NCI-H1694 treated with DMSO at 0.1 percent for 48 hours (cell line): ENCODE measurements at regions not wholly inside any gene's neighbourhood (a gene's known extent, or its start where the extent isn't known, plus 50 kb on each side); places are given as distances from the start of the nearest gene placed in this dataset.

Experiments
- DNase-seq: peaks from one replicate; lab custom pipeline; 2025; lab: John Stamatoyannopoulos, UW

DNA sequence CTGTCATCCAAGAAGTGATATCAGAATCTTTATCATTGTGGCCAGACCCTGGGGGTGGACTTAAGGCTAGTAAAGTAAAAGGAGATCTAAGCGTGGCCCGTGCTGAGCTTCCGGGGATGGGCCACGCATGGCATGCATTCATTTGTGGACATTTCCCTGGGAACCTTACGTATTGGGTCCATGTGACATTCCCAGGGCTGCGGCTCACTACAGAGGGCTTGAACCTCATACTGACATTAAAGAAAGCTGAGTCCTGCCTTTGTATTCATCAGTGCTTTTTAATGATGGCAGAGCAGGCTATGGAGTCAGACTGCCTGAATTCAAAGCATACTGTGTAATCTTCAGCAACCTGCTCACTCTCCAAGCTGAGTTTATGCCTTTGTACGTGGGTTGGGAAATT is 152.2 kb upstream of the AFDN start:
- no peak for DNase-seq

DNA sequence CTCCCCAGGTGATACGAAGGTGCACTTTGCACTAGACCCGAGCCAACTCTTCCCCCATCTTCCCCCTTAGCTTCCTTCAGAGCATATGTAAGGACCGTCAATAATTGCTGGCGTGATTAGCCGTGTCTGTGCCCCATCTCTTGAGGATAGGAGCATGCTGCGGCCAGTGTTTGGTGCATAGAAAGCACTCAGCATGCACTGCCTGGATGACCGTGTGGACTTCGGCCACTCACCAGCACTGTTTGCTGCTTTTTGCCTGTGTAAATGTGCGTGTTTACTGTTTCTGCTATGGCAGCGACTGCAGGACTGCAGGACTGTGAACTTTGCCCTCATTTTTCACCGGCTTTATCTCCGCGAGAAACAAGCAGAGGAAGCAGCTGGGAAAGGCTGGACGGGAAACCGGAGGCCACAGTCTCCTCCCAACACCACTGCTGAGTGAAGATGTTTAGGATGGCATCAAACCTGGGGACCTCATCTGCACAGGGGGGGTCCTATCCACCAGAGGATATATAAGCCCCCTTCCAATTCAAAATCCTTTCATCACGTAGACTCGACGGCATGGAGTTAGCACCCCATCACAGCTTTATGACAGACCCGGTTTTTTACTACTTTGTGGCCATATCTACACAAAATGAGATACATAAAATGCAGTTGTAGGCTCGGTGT is 150.6 kb upstream of the AFDN start:
- no peak for DNase-seq

DNA sequence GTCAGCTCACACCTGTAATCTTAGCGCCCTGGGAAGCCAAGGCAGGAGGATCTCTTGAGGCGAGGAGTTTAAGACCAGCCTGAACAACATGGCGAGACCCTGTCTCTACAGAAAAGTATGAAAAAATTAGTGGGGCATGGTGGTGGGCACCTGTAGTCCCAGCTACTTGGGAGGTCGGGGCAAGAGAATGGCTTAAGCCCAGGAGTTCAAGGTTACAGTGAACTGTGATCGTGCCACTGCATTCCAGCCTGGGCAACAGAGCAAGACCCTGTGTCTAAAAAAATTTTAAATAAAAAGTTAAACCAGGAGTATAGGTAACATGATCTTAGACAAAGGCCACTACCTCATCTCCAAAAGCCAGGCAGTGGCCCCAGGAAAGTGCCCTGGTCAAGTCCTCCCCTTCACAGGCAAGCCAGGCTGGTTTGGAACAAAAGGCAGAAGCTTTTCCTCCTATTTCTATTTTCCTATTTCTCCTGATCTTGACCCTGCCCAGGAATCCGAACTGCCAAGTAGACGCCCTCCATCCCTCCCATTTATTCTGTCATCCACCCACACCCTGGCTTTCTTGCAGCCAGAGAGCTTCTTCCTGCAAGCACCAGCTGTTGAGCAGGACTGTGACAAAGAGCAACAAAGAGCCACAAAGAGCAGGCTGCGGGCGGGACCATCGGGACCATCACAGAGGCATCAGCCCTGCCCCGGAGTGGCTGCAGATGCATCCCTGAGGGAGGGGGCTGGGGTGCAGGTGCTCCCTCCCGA is 149.9 kb upstream of the AFDN start:
- peak; percentile 30 for DNase-seq

DNA sequence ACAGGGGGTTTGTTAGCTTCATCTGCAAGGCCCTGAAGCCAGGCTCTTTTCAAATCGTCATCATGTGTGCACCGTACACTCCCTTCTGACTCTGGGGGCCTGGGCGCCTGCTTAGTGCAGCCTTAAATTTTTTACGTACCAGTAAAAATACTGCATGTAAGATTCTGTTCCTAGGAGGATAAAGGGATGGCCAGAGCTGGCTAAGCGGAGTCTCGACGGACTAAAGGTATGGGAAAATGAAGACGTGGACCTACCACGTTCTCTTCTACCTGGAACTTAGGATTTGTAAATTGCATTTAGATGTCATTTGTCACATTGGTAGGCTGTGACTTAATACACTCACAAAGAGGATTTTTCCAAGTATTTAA is 149.3 kb upstream of the AFDN start:
- no peak for DNase-seq

DNA sequence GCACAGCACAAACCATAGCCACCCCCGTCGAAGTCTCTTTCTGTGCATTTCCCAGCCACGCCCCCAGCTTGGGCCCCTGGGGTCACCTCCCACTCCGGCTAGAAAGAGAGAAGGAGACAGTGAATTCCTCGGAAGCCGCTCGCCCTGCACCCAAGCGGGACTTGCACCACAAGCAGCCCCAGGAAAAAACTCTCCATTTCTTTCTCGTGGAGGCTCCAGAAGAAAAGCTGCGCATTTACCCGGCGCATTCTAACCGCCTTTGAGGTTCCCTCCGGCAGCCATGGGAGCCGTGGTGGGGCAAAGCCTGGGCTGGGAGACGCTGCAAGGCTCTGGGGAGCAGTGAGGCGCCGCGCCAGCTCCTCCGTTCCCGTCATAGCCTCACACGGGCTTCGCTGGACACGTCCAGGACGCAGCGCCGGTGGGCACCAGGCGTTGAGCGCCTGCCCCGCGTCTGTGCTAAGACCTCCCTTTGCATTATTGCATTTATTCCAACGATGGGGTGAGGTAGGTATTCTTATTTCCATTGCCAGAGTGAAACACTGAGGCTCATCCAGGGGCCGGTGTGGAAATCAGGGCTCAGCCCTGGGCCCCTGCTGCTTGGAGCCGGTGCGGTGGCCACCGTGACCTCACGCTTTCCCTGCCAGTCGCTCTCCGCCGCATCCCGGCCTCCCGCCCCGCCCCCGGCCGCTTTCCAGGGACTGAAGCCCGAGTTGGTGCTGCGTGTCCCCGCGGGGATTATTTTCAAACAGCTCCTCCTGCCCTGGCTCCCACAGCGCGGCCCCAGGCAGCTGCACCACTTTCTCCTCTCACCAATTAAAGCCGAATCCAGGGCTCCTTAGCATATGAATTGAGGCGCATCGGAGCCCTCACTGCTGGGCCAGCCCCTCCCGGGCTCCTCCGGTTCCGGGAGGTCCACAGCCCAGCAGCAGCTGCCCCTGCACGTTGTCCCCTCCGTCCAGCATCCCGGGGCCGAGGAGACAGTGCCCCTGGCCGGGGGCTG is 148.3 kb upstream of the AFDN start:
- peak; percentile 30 for DNase-seq

DNA sequence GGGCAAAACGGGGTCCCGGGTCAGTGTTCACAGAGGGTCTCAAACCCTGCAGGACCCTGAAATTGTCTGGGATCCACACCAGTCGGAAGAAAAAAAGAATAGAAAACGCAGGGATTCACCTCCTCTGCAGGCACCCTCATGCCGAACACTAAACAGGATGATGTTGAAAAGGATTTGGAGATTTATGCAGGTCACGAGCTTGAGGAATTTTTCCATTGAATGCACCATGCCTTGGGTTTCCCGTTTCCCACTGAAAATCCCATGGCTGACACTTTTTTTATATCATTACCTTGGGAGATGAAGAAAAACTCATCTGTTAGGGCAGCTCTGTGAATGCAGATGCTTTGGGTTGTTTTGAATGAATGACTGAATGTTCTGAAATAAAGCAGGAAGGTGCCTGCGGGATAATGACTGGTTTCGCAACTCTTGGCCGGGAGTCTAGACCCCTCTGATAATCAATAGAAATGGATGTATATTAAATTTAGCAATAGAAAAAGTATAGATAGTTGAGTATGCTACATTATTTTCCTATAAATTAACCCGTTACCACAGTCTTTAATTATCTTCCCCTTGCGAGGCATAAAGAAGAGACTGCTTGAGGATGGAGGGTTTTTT is 147.5 kb upstream of the AFDN start:
- DNase-seq = no peak

DNA sequence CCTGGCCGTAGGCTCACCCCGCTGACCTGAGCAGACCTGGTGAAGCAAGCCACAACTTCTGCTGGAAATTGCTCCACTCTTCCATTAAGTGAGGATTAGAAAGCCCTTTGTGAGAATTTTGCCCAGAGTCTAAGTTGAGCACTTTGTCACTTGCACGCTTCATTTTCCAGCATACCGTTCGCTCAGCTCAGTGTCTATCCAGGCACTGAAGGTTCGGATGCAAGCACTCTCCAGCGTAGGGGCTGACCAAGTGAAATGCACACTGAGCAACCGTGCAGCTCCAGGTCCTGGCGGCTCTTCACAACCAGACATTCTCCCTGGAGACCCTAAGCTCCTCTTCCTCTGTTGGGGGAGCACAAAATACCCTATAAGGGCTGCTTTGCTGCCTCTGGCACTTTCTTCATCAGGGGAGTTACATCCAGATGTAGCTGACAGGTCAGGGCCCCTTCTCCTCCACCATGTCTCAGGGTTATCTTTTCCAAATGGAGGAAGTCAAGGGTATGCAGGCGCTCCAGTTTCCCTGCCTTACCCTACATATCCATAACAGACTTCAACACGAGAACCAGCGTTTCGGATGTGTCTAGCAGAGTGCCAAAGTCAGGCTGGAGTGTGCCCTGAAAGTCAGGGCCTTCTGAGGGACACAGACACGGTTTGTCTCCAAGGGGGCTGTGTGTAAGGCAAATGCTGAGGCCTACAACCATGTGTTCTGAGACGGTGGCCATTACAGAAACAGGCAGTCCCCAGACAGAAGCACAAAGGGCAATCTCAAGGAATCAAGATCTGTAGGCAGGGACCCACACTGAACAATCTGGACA is 146.7 kb upstream of the AFDN start:
- no peak for DNase-seq

DNA sequence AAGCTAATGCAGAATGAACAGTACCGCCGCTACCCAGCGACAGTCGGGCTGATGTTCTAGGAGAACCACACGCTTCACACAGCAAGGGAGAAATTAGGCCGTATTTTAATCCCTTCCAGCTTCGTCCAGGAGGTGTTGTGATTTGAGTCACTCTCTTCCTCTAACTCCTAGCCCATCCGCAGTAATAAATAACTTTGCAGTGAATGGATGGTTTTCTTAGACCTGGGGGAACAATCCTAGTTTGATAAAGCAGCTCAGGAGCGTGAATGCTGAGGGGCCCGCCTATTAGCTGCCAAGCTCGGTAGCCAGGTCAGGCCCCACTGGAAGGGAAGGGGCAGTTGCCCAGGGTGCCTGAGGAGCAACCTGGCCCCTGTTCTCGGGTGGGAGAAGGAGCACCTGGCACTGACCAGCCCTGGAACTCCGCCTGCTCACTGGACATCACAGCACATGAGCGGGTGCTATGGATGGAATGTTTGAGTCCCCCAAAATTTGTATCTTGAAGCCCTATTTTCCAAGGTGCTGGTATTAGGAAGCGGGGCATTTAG is 146.0 kb upstream of the AFDN start:
- no peak for DNase-seq

DNA sequence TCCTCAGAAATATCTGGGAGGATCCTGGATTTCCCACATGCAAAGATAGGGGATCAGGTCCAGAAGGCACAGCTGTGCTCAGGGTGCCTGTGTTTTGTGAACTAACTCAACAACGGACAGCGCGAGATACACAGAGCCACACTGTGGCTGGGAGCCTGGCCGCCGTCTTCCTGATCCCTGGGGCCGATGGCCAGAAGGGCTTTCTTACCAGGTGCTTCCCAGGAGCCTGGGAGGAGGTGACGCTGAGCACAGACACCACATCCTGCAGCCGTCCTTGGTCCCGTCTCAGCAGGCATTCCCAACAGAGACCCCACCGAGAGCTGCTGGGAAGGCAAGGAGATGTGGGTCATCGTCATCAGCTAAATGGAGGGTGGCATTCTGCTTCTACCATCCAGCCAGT is 144.6 kb upstream of the AFDN start:
- DNase-seq = no peak

DNA sequence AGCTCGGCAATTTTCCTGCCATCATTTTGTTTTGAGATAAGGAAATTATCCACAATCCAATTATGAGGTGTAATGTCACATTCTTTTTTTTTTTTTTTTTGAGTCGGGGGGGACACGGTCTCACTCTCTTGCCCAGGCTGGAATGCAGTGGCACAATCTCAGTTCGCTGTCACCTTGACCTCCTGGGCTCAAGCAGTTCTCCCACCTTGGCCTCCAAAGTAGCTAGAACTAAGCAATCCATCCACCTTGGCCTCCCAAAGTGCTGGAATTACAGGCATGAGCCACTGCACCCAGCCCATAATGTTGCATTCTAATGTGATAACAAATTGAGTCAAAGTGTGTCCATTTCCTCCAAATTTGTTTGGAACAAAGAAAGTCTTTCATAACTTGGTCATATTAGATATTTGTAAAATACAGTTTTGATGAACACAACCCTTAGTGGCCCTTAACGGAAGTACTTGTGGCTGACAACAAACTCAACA is 144.1 kb upstream of the AFDN start:
- DNase-seq = no peak

DNA sequence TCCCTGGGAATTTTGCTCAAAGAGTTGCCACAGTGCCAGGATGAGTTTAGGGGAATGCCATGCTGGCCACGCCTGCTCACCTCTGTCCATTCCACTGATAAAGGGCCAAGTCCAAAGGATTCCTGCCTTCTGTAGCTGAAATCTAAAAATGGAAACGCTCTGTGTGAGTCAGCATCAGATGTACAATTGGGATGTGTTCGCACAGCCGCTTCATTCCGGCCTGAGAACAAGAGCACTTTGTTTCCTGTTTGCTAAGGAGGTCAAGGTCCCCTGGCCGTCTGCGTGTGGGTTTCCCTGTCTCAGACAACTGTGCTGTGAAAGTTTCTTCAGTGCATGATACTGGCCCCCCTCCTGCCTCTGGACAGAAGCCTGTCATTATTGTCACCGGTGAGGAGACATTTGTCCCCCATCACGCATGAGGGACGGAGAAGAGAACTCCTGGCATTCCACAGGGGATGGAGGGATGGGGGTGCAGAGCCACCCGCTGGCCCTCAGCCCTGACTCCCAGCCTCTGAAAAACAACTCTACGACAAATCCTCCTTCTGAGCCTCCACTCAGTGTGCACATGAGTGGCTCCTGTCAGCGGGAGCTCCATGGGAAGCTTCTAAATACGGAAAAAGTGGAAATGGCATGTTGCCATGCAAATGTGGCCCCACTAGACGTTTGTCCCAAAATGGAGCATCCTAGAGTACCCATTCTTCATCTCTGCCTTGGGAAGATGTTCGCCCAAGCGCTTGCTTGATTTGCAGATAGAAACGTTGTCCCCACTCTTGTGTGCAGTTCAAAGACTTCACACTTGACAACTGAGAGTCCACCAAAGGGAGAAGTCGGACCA is 143.5 kb upstream of the AFDN start:
- DNase-seq = no peak

GRCh38 chr6:167684276-167685104 is 142.2 kb upstream of the AFDN start:
- no peak for DNase-seq

- DNase-seq = peak; percentile 34
Measured at GRCh38 chr6:167685654-167686053, 141.1 kb upstream of the AFDN start.

GRCh38 chr6:167686204-167686893 is 140.4 kb upstream of the AFDN start:
- DNase-seq = no peak

DNA sequence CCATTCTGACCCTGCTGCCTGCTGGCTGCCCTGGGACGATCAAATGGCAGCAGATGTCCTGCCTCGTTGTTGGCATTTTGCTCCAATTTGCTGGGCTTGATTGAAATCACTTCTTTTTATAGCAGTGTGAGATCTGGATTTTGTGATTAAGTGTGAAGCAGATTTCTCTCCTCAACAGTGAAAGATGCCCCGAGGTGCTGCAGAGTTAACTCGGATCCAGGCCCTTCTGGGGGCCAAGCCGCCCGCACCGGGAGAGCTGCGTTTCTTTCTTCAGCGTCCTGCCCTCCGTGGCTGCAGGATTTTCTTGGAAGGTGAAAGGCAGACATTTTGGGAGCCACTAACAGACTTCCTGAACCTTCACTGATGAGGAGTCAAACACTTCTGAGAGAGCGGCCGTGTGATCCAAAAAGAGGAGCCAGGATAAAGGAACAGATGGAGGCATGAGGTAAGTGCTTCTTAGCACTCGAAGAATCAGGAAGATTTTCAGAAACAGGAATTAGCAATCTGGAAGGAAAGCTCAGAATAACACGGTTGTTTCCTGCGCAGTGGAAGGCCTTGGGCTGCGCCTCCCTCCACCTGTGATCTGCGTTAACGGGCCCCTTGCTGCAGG is 139.5 kb upstream of the AFDN start:
- DNase-seq = no peak

DNA sequence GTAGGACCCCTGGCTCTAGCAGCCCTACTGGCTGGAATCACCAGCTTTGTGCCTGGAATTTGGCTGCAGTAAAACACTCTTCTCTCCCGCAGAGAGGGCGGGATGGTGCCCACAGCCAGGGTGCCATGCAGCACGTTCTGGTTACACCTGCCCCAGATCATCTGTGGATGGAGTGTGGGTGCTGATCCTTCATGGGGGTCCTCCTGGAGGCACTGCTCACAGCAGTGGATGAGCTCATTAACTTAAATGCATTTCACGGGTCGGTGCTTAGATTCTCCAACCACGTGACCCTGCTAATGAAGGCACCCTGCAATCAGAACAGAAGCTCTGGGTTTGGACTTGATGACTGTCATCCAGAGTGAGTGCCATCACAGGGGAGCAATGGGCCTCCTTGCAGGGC is 138.6 kb upstream of the AFDN start:
- DNase-seq = no peak

GRCh38 chr6:167689278-167689677 is 137.4 kb upstream of the AFDN start:
- no peak for DNase-seq

DNA sequence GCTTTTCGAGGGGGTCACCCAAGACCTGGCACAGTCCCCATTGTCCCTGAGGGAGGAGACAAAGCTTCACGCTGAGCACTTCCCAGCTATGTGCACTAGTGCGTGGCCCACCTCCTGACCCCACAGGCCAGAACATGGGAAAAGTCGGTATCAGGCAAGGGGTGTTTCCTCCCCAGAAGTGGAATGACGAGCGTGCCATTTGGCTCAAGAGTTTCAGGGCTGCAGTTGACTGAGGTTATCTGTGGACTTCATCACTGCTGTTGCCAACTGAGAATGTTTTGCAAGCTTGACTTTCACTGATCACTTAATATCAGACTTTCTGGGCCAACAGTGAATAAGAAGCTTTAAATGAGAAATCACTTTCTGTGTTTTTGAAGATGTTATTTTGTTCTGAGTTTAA is 137.0 kb upstream of the AFDN start:
- DNase-seq = no peak
